Adrenal gland (tissue), 5 donors: ENCODE measurements at regions not wholly inside any gene's neighbourhood (a gene's known extent, or its start where the extent isn't known, plus 50 kb on each side); places are given as distances from the start of the nearest gene placed in this dataset.

Experiments used
- CTCF ChIP-seq, 6 experiments: fragments of 450-650 bp in 4 of 6; fragments of 200-600 bp in 2 of 6; sonication (generic) in 1 of 6; IDR thresholded peaks; 1 replicate in 5 of 6; 2 replicates in 1 of 6; pipeline versions ENCODE4 v1.5.1 to v1.8.0; 2016 to 2021; ENCODE audit warnings: antibody characterized with exemption in 6 of 6, mild to moderate bottlenecking in 2 of 6, moderate library complexity in 1 of 6
- POLR2A ChIP-seq, 2 donors: fragments of 450-650 bp; IDR thresholded peaks; one replicate each; pipeline ENCODE4 v1.6.1; 2017; ENCODE audit warnings: antibody characterized with exemption in 2 of 2, mild to moderate bottlenecking in 2 of 2, moderate library complexity in 1 of 2
- donor health status: DM: no; HTN: no; CAD: no.

- TF ChIP-seq CTCF (IDR thresholded peaks at IDR 0.05) = no peak
- no peak for TF ChIP-seq POLR2A (IDR thresholded peaks at IDR 0.05)
Measured at GRCh38 chr20:60579941-60580515, 621.8 kb downstream of the CDH26 start.
